ENCODE measurements at regions not wholly inside any gene's neighbourhood (a gene's known extent, or its start where the extent isn't known, plus 50 kb on each side); places are given as distances from the start of the nearest gene placed in this dataset.
"Not testable (repeated sequence)": the region's sequence is repeated elsewhere in the genome, so short reads cannot be mapped to it uniquely, and the experiment has no call there.

- H3K27ac ChIP-seq = no peak overlapping the region
- no peak for DNase-seq
- no peaks in the 10 kb centered on the region for H3K36me3 ChIP-seq
- H3K27me3 ChIP-seq (ENCODE audit: insufficient read depth, low read depth, severe bottlenecking) = no peaks in the 10 kb centered on the region
- H3K4me3 ChIP-seq (ENCODE audit: low read depth, low read length) = no peak overlapping the region
- peaks cover 19% of the 10 kb centered on the region for H3K9me3 ChIP-seq (ENCODE audit: severe bottlenecking)
- no peak for TF ChIP-seq CTCF (IDR thresholded peaks at IDR 0.05; ENCODE audit: low read depth, low read length)
These were observed 501.9 kb downstream of the TMEM135 start for GRCh38 chr11:87539596-87539995.

GRCh38 chr11:87536565-87536964 lies 498.8 kb downstream of the TMEM135 start:
- no peaks in the 10 kb centered on the region for H3K27me3 ChIP-seq (ENCODE audit: insufficient read depth, low read depth, severe bottlenecking)
- H3K9me3 ChIP-seq (ENCODE audit: severe bottlenecking) = no peaks in the 10 kb centered on the region
- no peak overlapping the region for H3K27ac ChIP-seq
- no peak overlapping the region for H3K4me3 ChIP-seq (ENCODE audit: low read depth, low read length)
- DNase-seq = no peak
- no peaks in the 10 kb centered on the region for H3K36me3 ChIP-seq
- no peak for TF ChIP-seq CTCF (IDR thresholded peaks at IDR 0.05; ENCODE audit: low read depth, low read length)

- Histone ChIP-seq H3K9me3 (ENCODE audit: severe bottlenecking) (no peaks in the 10 kb centered on the region), H3K36me3 (no peaks in the 10 kb centered on the region), H3K27me3 (ENCODE audit: insufficient read depth, low read depth, severe bottlenecking) (no peaks in the 10 kb centered on the region), H3K4me3 (ENCODE audit: low read depth, low read length) (no peak overlapping the region), H3K27ac (no peak overlapping the region)
- no peak for DNase-seq
- TF ChIP-seq CTCF (IDR thresholded peaks at IDR 0.05; ENCODE audit: low read depth, low read length) = no peak
These were observed 498.3 kb downstream of the TMEM135 start for GRCh38 chr11:87536016-87536415.

GRCh38 chr11:87535513-87535912 lies 497.8 kb downstream of the TMEM135 start:
- no peak for TF ChIP-seq CTCF (IDR thresholded peaks at IDR 0.05; ENCODE audit: low read depth, low read length)
- Histone ChIP-seq H3K4me3 (ENCODE audit: low read depth, low read length) (no peak overlapping the region), H3K27ac (no peak overlapping the region), H3K27me3 (ENCODE audit: insufficient read depth, low read depth, severe bottlenecking) (no peaks in the 10 kb centered on the region), H3K36me3 (no peaks in the 10 kb centered on the region), H3K9me3 (ENCODE audit: severe bottlenecking) (no peaks in the 10 kb centered on the region)
- no peak for DNase-seq

GRCh38 chr11:87531835-87532234 lies 494.1 kb downstream of the TMEM135 start:
- H3K27me3 ChIP-seq (ENCODE audit: insufficient read depth, low read depth, severe bottlenecking); H3K27ac ChIP-seq; DNase-seq; H3K4me3 ChIP-seq (ENCODE audit: low read depth, low read length); H3K36me3 ChIP-seq; H3K9me3 ChIP-seq (ENCODE audit: severe bottlenecking): not testable (repeated sequence)

GRCh38 chr11:87529486-87529885 lies 491.8 kb downstream of the TMEM135 start:
- Histone ChIP-seq H3K27me3 (ENCODE audit: insufficient read depth, low read depth, severe bottlenecking) (no peaks in the 10 kb centered on the region), H3K36me3 (no peaks in the 10 kb centered on the region), H3K9me3 (ENCODE audit: severe bottlenecking) (peaks cover 3% of the 10 kb centered on the region), H3K4me3 (ENCODE audit: low read depth, low read length) (no peak overlapping the region), H3K27ac (no peak overlapping the region)
- DNase-seq = no peak
- no peak for TF ChIP-seq CTCF (IDR thresholded peaks at IDR 0.05; ENCODE audit: low read depth, low read length)

Measured in WERI-Rb-1 (cell line).